PC-3 (cell line): ENCODE measurements at regions not wholly inside any gene's neighbourhood (a gene's known extent, or its start where the extent isn't known, plus 50 kb on each side); places are given as distances from the start of the nearest gene placed in this dataset.

ENCODE experiments used
- EZH2 ChIP-seq: fragments of 300-600 bp; sonication (generic); IDR thresholded peaks from one replicate; pipeline ENCODE4 v1.6.1; 2017; ENCODE audit warnings: antibody characterized with exemption, mild to moderate bottlenecking, low read length; ENCODE audit not compliant: unreplicated experiment
- TF ChIP-seq, protein P1 (sequence below): fragments of 300-600 bp; sonication (generic); conservative IDR thresholded peaks from 2 replicates; pipeline ENCODE4 v1.5.1; 2017; ENCODE audit warnings: antibody characterized with exemption, low read depth, mild to moderate bottlenecking, low read length

DNA sequence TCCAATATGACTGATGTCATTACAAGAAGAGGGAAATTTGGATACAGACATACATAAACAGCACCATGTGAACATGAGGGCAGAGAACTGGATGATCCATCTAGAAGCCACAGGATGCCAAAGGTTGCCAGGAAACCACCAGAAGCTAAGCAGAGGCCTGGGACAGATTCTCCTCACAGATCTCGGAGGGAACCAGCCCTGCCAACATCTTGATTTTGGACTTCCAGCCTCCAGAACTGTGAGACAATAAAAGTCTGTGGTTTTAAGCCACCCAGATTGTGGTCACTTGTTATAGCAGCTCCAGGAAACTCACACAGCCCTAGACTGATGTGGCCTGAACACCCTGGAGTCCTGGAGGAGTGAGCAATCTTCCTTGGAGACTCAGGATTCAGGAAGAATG is 351.6 kb downstream of the EIPR1 start:
- TF ChIP-seq, protein P1, sequence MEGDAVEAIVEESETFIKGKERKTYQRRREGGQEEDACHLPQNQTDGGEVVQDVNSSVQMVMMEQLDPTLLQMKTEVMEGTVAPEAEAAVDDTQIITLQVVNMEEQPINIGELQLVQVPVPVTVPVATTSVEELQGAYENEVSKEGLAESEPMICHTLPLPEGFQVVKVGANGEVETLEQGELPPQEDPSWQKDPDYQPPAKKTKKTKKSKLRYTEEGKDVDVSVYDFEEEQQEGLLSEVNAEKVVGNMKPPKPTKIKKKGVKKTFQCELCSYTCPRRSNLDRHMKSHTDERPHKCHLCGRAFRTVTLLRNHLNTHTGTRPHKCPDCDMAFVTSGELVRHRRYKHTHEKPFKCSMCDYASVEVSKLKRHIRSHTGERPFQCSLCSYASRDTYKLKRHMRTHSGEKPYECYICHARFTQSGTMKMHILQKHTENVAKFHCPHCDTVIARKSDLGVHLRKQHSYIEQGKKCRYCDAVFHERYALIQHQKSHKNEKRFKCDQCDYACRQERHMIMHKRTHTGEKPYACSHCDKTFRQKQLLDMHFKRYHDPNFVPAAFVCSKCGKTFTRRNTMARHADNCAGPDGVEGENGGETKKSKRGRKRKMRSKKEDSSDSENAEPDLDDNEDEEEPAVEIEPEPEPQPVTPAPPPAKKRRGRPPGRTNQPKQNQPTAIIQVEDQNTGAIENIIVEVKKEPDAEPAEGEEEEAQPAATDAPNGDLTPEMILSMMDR, result no peak
- no peak for TF ChIP-seq EZH2
